ENCODE measurements at regions not wholly inside any gene's neighbourhood (a gene's known extent, or its start where the extent isn't known, plus 50 kb on each side); places are given as distances from the start of the nearest gene placed in this dataset.

- DNase-seq (ENCODE audit: low read depth in 4 of 4, low spot score in 3 of 4): no peak
Measured at GRCh38 chr18:22108674-22109073, 60.7 kb upstream of the GATA6 start.

GRCh38 chr18:22109535-22109934, 59.9 kb upstream of the GATA6 start:
- no peak for DNase-seq (ENCODE audit: low read depth in 4 of 4, low spot score in 3 of 4)

GRCh38 chr18:22110461-22110924, 58.9 kb upstream of the GATA6 start:
- no peak for DNase-seq (ENCODE audit: low read depth in 4 of 4, low spot score in 3 of 4)

- no peak for DNase-seq (ENCODE audit: low read depth in 4 of 4, low spot score in 3 of 4)
Measured at GRCh38 chr18:22112215-22112614, 57.2 kb upstream of the GATA6 start.

- no peak for DNase-seq (ENCODE audit: low read depth in 4 of 4, low spot score in 3 of 4)
Measured at GRCh38 chr18:22113144-22113844, 56.1 kb upstream of the GATA6 start.

GRCh38 chr18:22114526-22115321, 54.7 kb upstream of the GATA6 start:
- no peak for DNase-seq (ENCODE audit: low read depth in 4 of 4, low spot score in 3 of 4)

GRCh38 chr18:22115573-22115972, 53.8 kb upstream of the GATA6 start:
- DNase-seq (ENCODE audit: low read depth in 4 of 4, low spot score in 3 of 4): no peak
